HCT116 (cell line): ENCODE measurements at regions not wholly inside any gene's neighbourhood (a gene's known extent, or its start where the extent isn't known, plus 50 kb on each side); places are given as distances from the start of the nearest gene placed in this dataset.

ENCODE experiments used
- ATAC-seq: fragments of 200-7000 bp; cut with Tn5 transposase; 2 replicates; pipeline ENCODE4 v1.9.1; 2020; ENCODE audit warnings: mild to moderate bottlenecking, moderate library complexity
- BruUV-seq: library from RNA; stranded (reverse); fragments of 400-500 nt; replicated peaks from 2 replicates; lab custom pipeline; 2021; lab: Mats Ljungman, UMichigan
- CTCF ChIA-PET: fragments of 300-600 bp; sonication (Branson Sonifier 250); formaldehyde crosslinking; loops from one replicate; lab custom pipeline; 2021; ENCODE audit warnings: antibody characterized with exemption; lab: Charles Lee
- POLR2A ChIA-PET: fragments of 300-600, 350-600 bp; sonication (Branson Sonifier 250); formaldehyde crosslinking; loops from one replicate; lab custom pipeline; 2021; ENCODE audit warnings: antibody characterized with exemption; lab: Charles Lee
- RAD21 ChIA-PET, 2 experiments: fragments of 300-600 bp; sonication (Branson Sonifier 250); formaldehyde crosslinking; loops; one replicate each; lab custom pipeline; 2023; ENCODE audit warnings: low total read pairs in 2 of 2; ENCODE audit not compliant: uncharacterized antibody in 2 of 2, unreplicated experiment in 2 of 2, low non-redundant PET in 1 of 2; lab: Charles Lee
- DNase-seq: peaks from one replicate; pipeline ENCODE4 v3.0.0-alpha.2; 2010; ENCODE audit warnings: low read depth, low spot score
- H2AFZ ChIP-seq: fragments of 200-600 bp; shearing (Covaris generic), sonication (generic); 2 replicates; pipeline ENCODE4 v1.6.1; 2017; ENCODE audit warnings: low read depth, mixed run types, mixed read lengths, antibody characterized with exemption, low read length; ENCODE audit not compliant: poor library complexity, severe bottlenecking
- H3K27ac ChIP-seq: 2 replicates; pipeline ENCODE4 v1.5.1; 2012; ENCODE audit warnings: low read depth, low read length
- H3K27me3 ChIP-seq: fragments of 200-600 bp; sonication (generic); 2 replicates; pipeline ENCODE4 v1.6.1; 2016; ENCODE audit warnings: mixed run types, low read length, mixed read lengths; ENCODE audit not compliant: insufficient read depth
- H3K36me3 ChIP-seq, 2 experiments: fragments of 200-500 bp in 1 of 2; fragments of 200-600 bp in 1 of 2; sonication (Bioruptor generic) in 1 of 2; sonication (generic) in 1 of 2; 2 replicates each; pipeline versions ENCODE4 v1.5.1 to v1.6.1; 2014 to 2016; ENCODE audit warnings: low read length in 2 of 2, inconsistent platforms in 1 of 2, mixed read lengths in 1 of 2, mixed run types in 1 of 2; ENCODE audit not compliant: insufficient read depth in 2 of 2, control insufficient read depth in 1 of 2
- H3K4me1 ChIP-seq, 2 experiments: fragments of 200-600 bp in 1 of 2; sonication (generic) in 1 of 2; 2 replicates each; pipeline versions ENCODE4 v1.5.1 to v1.6.1; 2012 to 2017; ENCODE audit warnings: low read length in 2 of 2, inconsistent platforms in 1 of 2, mild to moderate bottlenecking in 1 of 2, mixed read lengths in 1 of 2, mixed run types in 1 of 2, moderate library complexity in 1 of 2; ENCODE audit not compliant: insufficient read depth in 2 of 2, control insufficient read depth in 1 of 2
- H3K4me2 ChIP-seq: fragments of 200-600 bp; sonication (generic); 2 replicates; pipeline ENCODE4 v1.6.1; 2017; ENCODE audit warnings: mixed run types, low read length, mixed read lengths
- H3K4me3 ChIP-seq, 2 experiments: fragments of 200-600 bp in 1 of 2; sonication (generic) in 1 of 2; replicated peaks in 1 of 2; 2 replicates each; pipeline ENCODE4 v1.5.1; 2011 to 2016; ENCODE audit warnings: low read length in 2 of 2, control low read depth in 1 of 2, low read depth in 1 of 2, mild to moderate bottlenecking in 1 of 2, mixed read lengths in 1 of 2, mixed run types in 1 of 2
- H3K79me2 ChIP-seq: fragments of 200-600 bp; sonication (generic); 2 replicates; pipeline ENCODE4 v1.6.1; 2017; ENCODE audit warnings: mild to moderate bottlenecking, mixed run types, low read length, moderate library complexity, mixed read lengths; ENCODE audit not compliant: insufficient read depth
- H3K9ac ChIP-seq: fragments of 200-600 bp; sonication (generic); 2 replicates; pipeline ENCODE4 v1.6.1; 2016; ENCODE audit warnings: low read length, mixed read lengths
- H3K9me2 ChIP-seq: fragments of 200-600 bp; sonication (generic), shearing (Covaris generic); 2 replicates; pipeline ENCODE4 v1.6.1; 2017; ENCODE audit warnings: mixed run types, mild to moderate bottlenecking, moderate library complexity; ENCODE audit not compliant: insufficient read depth
- H3K9me3 ChIP-seq, 2 experiments: fragments of 200-500 bp in 1 of 2; fragments of 200-600 bp in 1 of 2; sonication (Bioruptor generic) in 1 of 2; sonication (generic) in 1 of 2; 2 replicates each; pipeline ENCODE4 v1.6.1; 2014 to 2017; ENCODE audit warnings: low read length in 2 of 2, mixed read lengths in 2 of 2, inconsistent platforms in 1 of 2, low read depth in 1 of 2, mild to moderate bottlenecking in 1 of 2, mixed run types in 1 of 2, moderate library complexity in 1 of 2; ENCODE audit not compliant: control insufficient read depth in 1 of 2, insufficient read depth in 1 of 2
- H4K20me1 ChIP-seq: fragments of 200-600 bp; sonication (generic), shearing (Covaris generic); 2 replicates; pipeline ENCODE4 v1.6.1; 2017; ENCODE audit warnings: mixed run types, mild to moderate bottlenecking, moderate library complexity; ENCODE audit not compliant: insufficient read depth
- CEBPB ChIP-seq: IDR thresholded peaks from 2 replicates; pipeline ENCODE4 v1.6.1; 2012; ENCODE audit warnings: low read depth
- CTCF ChIP-seq, 3 experiments: fragments of 200-600 bp in 1 of 3; sonication (generic) in 1 of 3; IDR thresholded peaks in 2 of 3; conservative IDR thresholded peaks in 1 of 3; 2 replicates each; pipeline ENCODE4 v1.5.1; 2012 to 2017; ENCODE audit warnings: low read depth in 2 of 3, low read length in 2 of 3, antibody characterized with exemption in 1 of 3, borderline replicate concordance in 1 of 3, control low read depth in 1 of 3, mild to moderate bottlenecking in 1 of 3, mixed read lengths in 1 of 3, mixed run types in 1 of 3, moderate library complexity in 1 of 3; ENCODE audit not compliant: insufficient read depth in 1 of 3
- EGR1 ChIP-seq: IDR thresholded peaks from 2 replicates; pipeline ENCODE4 v1.6.1; 2012; ENCODE audit warnings: low read depth
- ELF1 ChIP-seq: IDR thresholded peaks from 2 replicates; pipeline ENCODE4 v1.6.1; 2012; ENCODE audit warnings: low read depth, borderline replicate concordance
- EZH2 ChIP-seq: fragments of 200-600 bp; sonication (generic); IDR thresholded peaks from 2 replicates; pipeline ENCODE4 v1.6.1; 2017; ENCODE audit warnings: antibody characterized with exemption, mixed run types
- EZH2phosphoT487 ChIP-seq: fragments of 200-600 bp; IDR thresholded peaks from 2 replicates; pipeline ENCODE4 v1.6.1; 2018; ENCODE audit warnings: antibody characterized with exemption, borderline replicate concordance
- FOSL1 ChIP-seq: IDR thresholded peaks from 2 replicates; pipeline ENCODE4 v1.6.1; 2012; ENCODE audit warnings: low read depth
- JUND ChIP-seq: IDR thresholded peaks from 2 replicates; pipeline ENCODE4 v1.6.1; 2012
- MAX ChIP-seq: IDR thresholded peaks from 2 replicates; pipeline ENCODE4 v1.6.1; 2012
- POLR2A ChIP-seq: IDR thresholded peaks from 2 replicates; pipeline ENCODE4 v1.7.0; 2011; ENCODE audit warnings: borderline replicate concordance; ENCODE audit not compliant: insufficient read depth, insufficient read length; ENCODE audit errors: extremely low read depth
- POLR2AphosphoS5 ChIP-seq: IDR thresholded peaks from 2 replicates; pipeline ENCODE4 v1.6.1; 2011; ENCODE audit warnings: mild to moderate bottlenecking, low read depth, low read length, moderate library complexity
- RAD21 ChIP-seq: IDR thresholded peaks from 2 replicates; pipeline ENCODE4 v1.6.1; 2012; ENCODE audit warnings: low read depth, mild to moderate bottlenecking
- REST ChIP-seq: IDR thresholded peaks from 2 replicates; pipeline ENCODE4 v1.6.1; 2012; ENCODE audit warnings: low read depth
- SIN3A ChIP-seq: IDR thresholded peaks from 2 replicates; pipeline ENCODE4 v1.6.1; 2012; ENCODE audit warnings: low read depth
- SRF ChIP-seq: IDR thresholded peaks from 2 replicates; pipeline ENCODE4 v1.6.1; 2012; ENCODE audit warnings: low read depth
- TCF7L2 ChIP-seq: IDR thresholded peaks from 2 replicates; pipeline ENCODE4 v1.7.0; 2011; ENCODE audit warnings: borderline replicate concordance, inconsistent platforms; ENCODE audit not compliant: insufficient read depth, insufficient read length; ENCODE audit errors: extremely low read depth
- YY1 ChIP-seq: IDR thresholded peaks from 2 replicates; pipeline ENCODE4 v1.6.1; 2011; ENCODE audit warnings: low read length, low read depth, moderate library complexity, mild to moderate bottlenecking; ENCODE audit not compliant: insufficient replicate concordance; ENCODE audit errors: extremely low read depth
- ZBTB33 ChIP-seq: IDR thresholded peaks from 2 replicates; pipeline ENCODE4 v1.6.1; 2011; ENCODE audit warnings: mild to moderate bottlenecking, low read length, moderate library complexity; ENCODE audit not compliant: insufficient replicate concordance; ENCODE audit errors: extremely low read depth
- intact Hi-C: fragments of 100-400 bp; cut with micrococcal nuclease; formaldehyde crosslinking; loops from 2 replicates; pipeline ENCODE4 v1.10.0; 2022

- Histone ChIP-seq H3K9me3 (no peaks in the 10 kb centered on the region), H3K9ac (no peak overlapping the region), H3K4me1 (no peaks in the 10 kb centered on the region), H3K36me3 (no peaks in the 10 kb centered on the region), H3K4me3 (no peak overlapping the region), H3K27ac (no peak overlapping the region), H3K9me2 (no peaks in the 10 kb centered on the region), H3K27me3 (no peaks in the 10 kb centered on the region), H3K4me2 (no peak overlapping the region), H4K20me1 (no peaks in the 10 kb centered on the region), H2AFZ (no peak overlapping the region), H3K79me2 (no peaks in the 10 kb centered on the region)
- BruUV-seq = no TSS peak
- DNase-seq (no peak), ATAC-seq (no peak)
- intact Hi-C loops = no loop called here
- TF ChIP-seq SIN3A (no peak), YY1 (no peak), EZH2phosphoT487 (no peak), EZH2 (no peak), ZBTB33 (no peak), ELF1 (no peak), REST (no peak), FOSL1 (no peak), RAD21 (no peak), POLR2A (no peak), CTCF (IDR thresholded peaks at IDR 0.05 in 2 of 3, conservative IDR thresholded peaks at IDR 0.05 in 1 of 3; ENCODE audit: borderline replicate concordance in 1 of 3, insufficient read depth in 1 of 3, low read depth in 2 of 3, low read length in 2 of 3) (no peak), JUND (no peak), SRF (no peak), MAX (no peak), TCF7L2 (no peak), POLR2AphosphoS5 (no peak), EGR1 (no peak), CEBPB (no peak)
- ChIA-PET CTCF (no interaction called here), POLR2A (no interaction called here), RAD21 (no interaction called here)
Measured at GRCh38 chr1:232239522-232239921, 390.4 kb downstream of the SIPA1L2 start.
